HEK293T (cell line): ENCODE measurements at regions not wholly inside any gene's neighbourhood (a gene's known extent, or its start where the extent isn't known, plus 50 kb on each side); places are given as distances from the start of the nearest gene placed in this dataset.
"Not testable (repeated sequence)": the region's sequence is repeated elsewhere in the genome, so short reads cannot be mapped to it uniquely, and the experiment has no call there.

ENCODE experiments used
- CTCF ChIA-PET: fragments of 350-600 bp; formaldehyde crosslinking; extraction: SDS; loops from one replicate; lab custom pipeline; 2021; ENCODE audit warnings: antibody characterized with exemption, inconsistent platforms; lab: Yijun Ruan, JAX
- POLR2A ChIA-PET: fragments of 350-600 bp; formaldehyde crosslinking; extraction: SDS; loops from one replicate; lab custom pipeline; 2020; ENCODE audit warnings: antibody characterized with exemption, inconsistent platforms; lab: Yijun Ruan, JAX
- DNase-seq: peaks from one replicate; pipeline ENCODE4 v3.0.0; 2012; ENCODE audit warnings: mixed read lengths; ENCODE audit errors: extremely low spot score
- ARNT ChIP-seq: fragments of 450-650 bp; IDR thresholded peaks from 2 replicates; pipeline ENCODE4 v1.6.1; 2017; ENCODE audit warnings: mild to moderate bottlenecking
- BHLHE40 ChIP-seq: fragments of 450-650 bp; IDR thresholded peaks from 2 replicates; pipeline ENCODE4 v1.6.1; 2016; ENCODE audit warnings: mild to moderate bottlenecking, moderate library complexity, borderline replicate concordance
- CTBP1 ChIP-seq: fragments of 450-650 bp; IDR thresholded peaks from 2 replicates; pipeline ENCODE4 v1.6.1; 2016; ENCODE audit warnings: borderline replicate concordance
- ELF4 ChIP-seq: fragments of 450-650 bp; IDR thresholded peaks from 2 replicates; pipeline ENCODE4 v1.6.1; 2017; ENCODE audit warnings: antibody characterized with exemption
- FOXA1 ChIP-seq: fragments of 450-650 bp; IDR thresholded peaks from 2 replicates; pipeline ENCODE4 v1.6.1; 2016; ENCODE audit warnings: mild to moderate bottlenecking
- FOXK2 ChIP-seq: fragments of 450-650 bp; IDR thresholded peaks from 2 replicates; pipeline ENCODE4 v1.6.1; 2016; ENCODE audit warnings: mild to moderate bottlenecking
- FOXM1 ChIP-seq: fragments of 450-650 bp; IDR thresholded peaks from 2 replicates; pipeline ENCODE4 v1.6.1; 2017; ENCODE audit warnings: mild to moderate bottlenecking, borderline replicate concordance
- HDGF ChIP-seq: fragments of 450-650 bp; IDR thresholded peaks from 2 replicates; pipeline ENCODE4 v1.6.1; 2017; ENCODE audit warnings: antibody characterized with exemption, borderline replicate concordance
- L3MBTL2 ChIP-seq: fragments of 450-650 bp; conservative IDR thresholded peaks from 2 replicates; pipeline ENCODE4 v1.6.1; 2016; ENCODE audit warnings: mild to moderate bottlenecking
- LEF1 ChIP-seq: fragments of 450-650 bp; IDR thresholded peaks from 2 replicates; pipeline ENCODE4 v1.6.1; 2017; ENCODE audit warnings: mild to moderate bottlenecking, borderline replicate concordance
- NFRKB ChIP-seq: fragments of 450-650 bp; IDR thresholded peaks from 2 replicates; pipeline ENCODE4 v1.6.1; 2016; ENCODE audit warnings: mild to moderate bottlenecking, moderate library complexity
- PKNOX1 ChIP-seq: fragments of 450-650 bp; IDR thresholded peaks from 2 replicates; pipeline ENCODE4 v1.6.1; 2016
- SP1 ChIP-seq: fragments of 450-650 bp; IDR thresholded peaks from 2 replicates; pipeline ENCODE4 v1.6.1; 2017
- SUZ12 ChIP-seq: fragments of 450-650 bp; IDR thresholded peaks from 2 replicates; pipeline ENCODE4 v1.6.1; 2016; ENCODE audit warnings: mild to moderate bottlenecking
- TARDBP ChIP-seq: fragments of 450-650 bp; IDR thresholded peaks from 2 replicates; pipeline ENCODE4 v1.6.1; 2016
- ZNF384 ChIP-seq: fragments of 450-650 bp; IDR thresholded peaks from 2 replicates; pipeline ENCODE4 v1.6.1; 2016

- POLR2A ChIA-PET, CTCF ChIA-PET, DNase-seq: not testable (repeated sequence)
Measured at GRCh38 chr15:24139622-24140021, 452.5 kb upstream of the NDN start.

- DNase-seq, CTCF ChIA-PET, POLR2A ChIA-PET: not testable (repeated sequence)
Measured at GRCh38 chr15:24145070-24145469, 458.0 kb upstream of the NDN start.

GRCh38 chr15:24146251-24146650, 459.1 kb upstream of the NDN start:
- no peak for DNase-seq
- CTCF ChIA-PET = no interaction called here

GRCh38 chr15:24150542-24150941, 463.4 kb upstream of the NDN start:
- CTCF ChIA-PET = interaction anchor here (0.6 kb wide), 1 partner anchor 24 kb away, joined by 6 read pairs; no protein-coding TSS in a partner anchor
- no peak for DNase-seq
- POLR2A ChIA-PET = no interaction called here
- TF ChIP-seq ELF4 = no peak
- TF ChIP-seq SP1 = no peak
- TF ChIP-seq LEF1 = no peak
- no peak for TF ChIP-seq SUZ12
- TF ChIP-seq CTBP1 = no peak
- TF ChIP-seq PKNOX1 = no peak
- no peak for TF ChIP-seq FOXA1
- no peak for TF ChIP-seq TARDBP
- TF ChIP-seq FOXM1 = no peak
- no peak for TF ChIP-seq BHLHE40
- no peak for TF ChIP-seq NFRKB
- TF ChIP-seq ZNF384 = no peak
- no peak for TF ChIP-seq FOXK2
- TF ChIP-seq ARNT = no peak
- TF ChIP-seq HDGF = no peak
- no peak for TF ChIP-seq L3MBTL2

More at GRCh38 chr15:24146251-24146650, 459.1 kb upstream of the NDN start:
- no peak for TF ChIP-seq FOXK2
- no peak for TF ChIP-seq FOXA1
- no peak for TF ChIP-seq FOXM1
- TF ChIP-seq ARNT = no peak
- TF ChIP-seq BHLHE40 = no peak
- TF ChIP-seq SP1 = no peak
- TF ChIP-seq ZNF384 = no peak
- TF ChIP-seq CTBP1 = no peak
- no peak for TF ChIP-seq ELF4
- TF ChIP-seq HDGF = no peak
- POLR2A ChIA-PET = no interaction called here

GRCh38 chr15:24158306-24158705, 471.2 kb upstream of the NDN start:
- CTCF ChIA-PET, POLR2A ChIA-PET, DNase-seq: not testable (repeated sequence)

- POLR2A ChIA-PET, CTCF ChIA-PET, DNase-seq: not testable (repeated sequence)
Measured at GRCh38 chr15:24165512-24165911, 478.4 kb upstream of the NDN start.

GRCh38 chr15:24202297-24202696, 473.3 kb upstream of the NPAP1 start:
- CTCF ChIA-PET, POLR2A ChIA-PET: not testable (repeated sequence)

GRCh38 chr15:24211742-24212476, 463.7 kb upstream of the NPAP1 start:
- CTCF ChIA-PET, POLR2A ChIA-PET, DNase-seq: not testable (repeated sequence)

More at GRCh38 chr15:24202297-24202696, 473.3 kb upstream of the NPAP1 start:
- not testable (repeated sequence) for DNase-seq

- TF ChIP-seq CTBP1 = no peak
- no peak for DNase-seq
- ChIA-PET CTCF (no interaction called here), POLR2A (no interaction called here)
Measured at GRCh38 chr15:24223739-24224138, 451.8 kb upstream of the NPAP1 start.

GRCh38 chr15:24224161-24224560, 451.4 kb upstream of the NPAP1 start:
- DNase-seq = no peak
- TF ChIP-seq SUZ12 (no peak), BHLHE40 (no peak), CTBP1 (no peak), FOXK2 (no peak), LEF1 (no peak), SP1 (no peak), HDGF (no peak), NFRKB (no peak), FOXM1 (no peak)
- CTCF ChIA-PET = no interaction called here
- POLR2A ChIA-PET = no interaction called here

- CTCF ChIA-PET, POLR2A ChIA-PET, DNase-seq: not testable (repeated sequence)
Measured at GRCh38 chr15:24228922-24229321, 446.7 kb upstream of the NPAP1 start.

GRCh38 chr15:24233134-24233533, 442.4 kb upstream of the NPAP1 start:
- POLR2A ChIA-PET, CTCF ChIA-PET, DNase-seq: not testable (repeated sequence)

GRCh38 chr15:24240580-24240979, 435.0 kb upstream of the NPAP1 start:
- POLR2A ChIA-PET, DNase-seq, CTCF ChIA-PET: not testable (repeated sequence)

GRCh38 chr15:24259106-24259505, 416.5 kb upstream of the NPAP1 start:
- POLR2A ChIA-PET, DNase-seq, CTCF ChIA-PET: not testable (repeated sequence)
